GM12875 (cell line): ENCODE measurements at regions not wholly inside any gene's neighbourhood (a gene's known extent, or its start where the extent isn't known, plus 50 kb on each side); places are given as distances from the start of the nearest gene placed in this dataset.

Source experiments
- H3K4me3 ChIP-seq: one replicate; pipeline ENCODE4 v1.5.1; 2011; ENCODE audit warnings: low read depth, low read length, control low read depth
- CTCF ChIP-seq: IDR thresholded peaks from 2 replicates; pipeline ENCODE4 v1.5.1; 2011; ENCODE audit warnings: low read depth, mild to moderate bottlenecking, control low read depth, inconsistent platforms, low read length, moderate library complexity, borderline replicate concordance; ENCODE audit not compliant: insufficient read depth

- no peak for TF ChIP-seq CTCF
- no peak overlapping the region for H3K4me3 ChIP-seq
These were observed 101.7 kb upstream of the TOP1 start for GRCh38 chr20:40926928-40927327.

GRCh38 chr20:40930561-40930960 is 98.1 kb upstream of the TOP1 start:
- no peak overlapping the region for H3K4me3 ChIP-seq

GRCh38 chr20:40931410-40932044 is 97.1 kb upstream of the TOP1 start:
- no peak for TF ChIP-seq CTCF
- H3K4me3 ChIP-seq = no peak overlapping the region

More at GRCh38 chr20:40930561-40930960, 98.1 kb upstream of the TOP1 start:
- TF ChIP-seq CTCF = no peak

- no peak overlapping the region for H3K4me3 ChIP-seq
- TF ChIP-seq CTCF = no peak
These were observed 96.2 kb upstream of the TOP1 start for GRCh38 chr20:40932436-40932835.

GRCh38 chr20:40933758-40934157 is 94.9 kb upstream of the TOP1 start:
- TF ChIP-seq CTCF = no peak
- H3K4me3 ChIP-seq = no peak overlapping the region

- H3K4me3 ChIP-seq = no peak overlapping the region
- TF ChIP-seq CTCF = peak; percentile 38; the same call in 1 of the 2 replicates
These were observed 90.6 kb upstream of the TOP1 start for GRCh38 chr20:40938020-40938419.

GRCh38 chr20:40939667-40940066 is 89.0 kb upstream of the TOP1 start:
- no peak for TF ChIP-seq CTCF
- H3K4me3 ChIP-seq = no peak overlapping the region
